ENCODE measurements at regions not wholly inside any gene's neighbourhood (a gene's known extent, or its start where the extent isn't known, plus 50 kb on each side); places are given as distances from the start of the nearest gene placed in this dataset.

DNA sequence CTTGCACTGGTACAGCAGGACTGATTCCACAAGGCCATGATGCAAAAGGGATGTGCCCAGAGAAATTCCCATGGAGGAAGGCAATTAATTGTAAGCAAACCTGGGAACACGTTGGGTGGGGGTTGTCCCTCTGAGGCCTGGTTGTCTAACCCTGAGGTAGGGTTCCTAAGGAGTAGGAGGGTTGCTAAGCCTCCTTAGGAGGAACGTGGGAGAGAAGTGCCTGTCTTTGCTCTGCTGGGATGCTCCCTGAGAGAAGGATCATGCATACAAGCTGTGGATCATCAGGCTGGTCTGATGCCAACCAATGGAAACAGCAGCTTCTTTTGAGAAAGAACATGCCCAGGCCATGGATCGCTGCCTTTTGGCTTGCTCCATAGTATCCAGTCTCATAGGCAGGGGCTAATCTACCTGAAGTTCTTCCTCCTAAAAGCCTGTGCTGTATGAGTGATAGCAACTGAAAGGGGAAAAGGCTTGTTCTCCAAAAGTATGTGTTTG lies 203.7 kb upstream of the NPVF start:
- DNase-seq (ENCODE audit: extremely low spot score) = no peak
- POLR2A ChIA-PET = no interaction called here
- CTCF ChIA-PET = no interaction called here
- TF ChIP-seq, protein P1, sequence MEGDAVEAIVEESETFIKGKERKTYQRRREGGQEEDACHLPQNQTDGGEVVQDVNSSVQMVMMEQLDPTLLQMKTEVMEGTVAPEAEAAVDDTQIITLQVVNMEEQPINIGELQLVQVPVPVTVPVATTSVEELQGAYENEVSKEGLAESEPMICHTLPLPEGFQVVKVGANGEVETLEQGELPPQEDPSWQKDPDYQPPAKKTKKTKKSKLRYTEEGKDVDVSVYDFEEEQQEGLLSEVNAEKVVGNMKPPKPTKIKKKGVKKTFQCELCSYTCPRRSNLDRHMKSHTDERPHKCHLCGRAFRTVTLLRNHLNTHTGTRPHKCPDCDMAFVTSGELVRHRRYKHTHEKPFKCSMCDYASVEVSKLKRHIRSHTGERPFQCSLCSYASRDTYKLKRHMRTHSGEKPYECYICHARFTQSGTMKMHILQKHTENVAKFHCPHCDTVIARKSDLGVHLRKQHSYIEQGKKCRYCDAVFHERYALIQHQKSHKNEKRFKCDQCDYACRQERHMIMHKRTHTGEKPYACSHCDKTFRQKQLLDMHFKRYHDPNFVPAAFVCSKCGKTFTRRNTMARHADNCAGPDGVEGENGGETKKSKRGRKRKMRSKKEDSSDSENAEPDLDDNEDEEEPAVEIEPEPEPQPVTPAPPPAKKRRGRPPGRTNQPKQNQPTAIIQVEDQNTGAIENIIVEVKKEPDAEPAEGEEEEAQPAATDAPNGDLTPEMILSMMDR (IDR thresholded peaks at IDR 0.05; ENCODE audit: control extremely low read depth, extremely low read depth, low read depth, missing control alignments) = no peak

DNA sequence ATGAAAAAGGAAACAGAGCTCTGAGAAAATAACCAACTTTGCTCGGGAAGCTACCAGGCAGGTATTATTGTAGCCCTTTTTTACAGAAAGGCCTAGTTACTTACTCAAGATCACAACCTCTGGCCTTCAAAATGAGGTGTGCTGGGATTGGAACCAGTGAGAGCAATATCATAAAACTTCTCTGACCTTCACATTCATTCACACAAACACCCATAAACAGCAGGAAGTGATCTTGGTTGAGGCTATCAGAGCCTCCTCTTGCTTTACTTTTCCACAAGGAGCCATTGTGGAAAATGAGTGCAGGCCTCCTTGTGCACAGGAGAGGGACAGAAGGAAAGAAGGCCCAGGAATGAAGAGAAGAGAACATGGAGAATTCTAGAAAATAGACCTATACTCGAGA lies 204.5 kb upstream of the NPVF start:
- ChIA-PET CTCF (interaction anchor here (0.7 kb wide), 1 partner anchor 216 kb away, joined by 3 read pairs; no protein-coding TSS in a partner anchor), POLR2A (no interaction called here)
- DNase-seq (ENCODE audit: extremely low spot score) = no peak
- TF ChIP-seq, protein P1 (IDR thresholded peaks at IDR 0.05; ENCODE audit: control extremely low read depth, extremely low read depth, low read depth, missing control alignments) = no peak

DNA sequence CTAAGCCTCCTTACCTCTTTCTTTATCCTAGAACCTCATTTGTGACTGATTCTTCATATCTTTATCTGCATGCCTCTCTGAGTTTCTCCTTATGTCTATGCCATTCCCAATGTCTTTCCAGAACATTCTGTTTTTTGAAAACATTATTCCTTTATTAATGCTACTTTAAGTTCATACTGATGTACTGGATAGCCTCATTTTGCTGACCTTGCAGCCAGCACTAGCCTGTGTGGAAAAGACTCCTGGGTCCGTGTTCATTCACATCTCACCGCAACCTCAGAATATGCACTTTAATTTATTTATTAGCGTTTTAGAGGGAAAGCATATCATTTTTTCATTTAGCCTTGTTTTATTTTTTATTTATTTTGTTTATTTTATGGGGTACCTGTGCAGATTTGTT lies 208.1 kb upstream of the NPVF start:
- TF ChIP-seq, protein P1 (IDR thresholded peaks at IDR 0.05; ENCODE audit: control extremely low read depth, extremely low read depth, low read depth, missing control alignments) = no peak
- DNase-seq (ENCODE audit: extremely low spot score) = no peak
- POLR2A ChIA-PET = no interaction called here
- CTCF ChIA-PET = no interaction called here

DNA sequence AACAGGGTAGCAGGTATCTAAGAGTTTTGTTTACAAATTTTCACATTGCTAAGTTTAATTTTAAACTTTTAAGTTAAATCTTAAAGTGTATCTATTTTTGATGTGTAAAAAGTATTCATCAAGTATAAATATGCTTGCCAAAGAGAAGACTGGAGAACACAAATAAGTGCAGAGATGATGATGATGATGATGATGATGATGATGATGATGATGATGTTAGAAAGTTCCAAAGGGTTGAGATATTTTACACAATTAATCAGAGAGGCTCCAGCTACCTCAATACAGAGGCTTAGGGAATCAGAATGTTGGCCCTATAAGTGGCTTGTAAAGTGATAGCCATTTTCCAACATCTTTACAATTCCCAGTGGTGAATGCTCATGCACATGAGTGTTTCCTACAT lies 209.0 kb upstream of the NPVF start:
- no peak for DNase-seq (ENCODE audit: extremely low spot score)
- ChIA-PET CTCF (no interaction called here), POLR2A (no interaction called here)
- TF ChIP-seq, protein P1 (IDR thresholded peaks at IDR 0.05; ENCODE audit: control extremely low read depth, extremely low read depth, low read depth, missing control alignments) = no peak

DNA sequence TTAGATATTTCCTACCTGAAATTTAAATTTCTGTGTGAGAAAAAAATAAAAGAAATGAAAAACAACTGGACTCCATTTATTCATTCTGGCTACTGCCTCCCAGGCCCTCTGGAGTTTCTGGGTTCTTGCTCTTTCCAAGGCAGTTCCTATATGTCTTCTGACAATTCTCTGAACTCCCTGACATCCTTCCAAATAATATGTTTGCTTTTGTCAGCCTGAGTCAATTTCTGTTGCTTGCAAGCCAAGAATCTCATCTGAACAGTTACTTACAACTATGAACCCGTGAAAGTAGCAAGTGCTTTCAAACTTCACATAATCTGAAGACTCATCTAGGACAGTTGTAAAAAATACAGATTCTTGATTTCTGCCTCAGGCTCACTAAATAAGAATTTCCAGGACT lies 216.7 kb upstream of the NPVF start:
- ChIA-PET POLR2A (no interaction called here), CTCF (interaction anchor here (1.1 to 2.5 kb wide), 2 partner anchors 9 to 14 kb away, joined by 3 to 7 read pairs; no protein-coding TSS in a partner anchor)
- TF ChIP-seq, protein P1 (IDR thresholded peaks at IDR 0.05; ENCODE audit: control extremely low read depth, extremely low read depth, low read depth, missing control alignments) = no peak
- no peak for DNase-seq (ENCODE audit: extremely low spot score)

DNA sequence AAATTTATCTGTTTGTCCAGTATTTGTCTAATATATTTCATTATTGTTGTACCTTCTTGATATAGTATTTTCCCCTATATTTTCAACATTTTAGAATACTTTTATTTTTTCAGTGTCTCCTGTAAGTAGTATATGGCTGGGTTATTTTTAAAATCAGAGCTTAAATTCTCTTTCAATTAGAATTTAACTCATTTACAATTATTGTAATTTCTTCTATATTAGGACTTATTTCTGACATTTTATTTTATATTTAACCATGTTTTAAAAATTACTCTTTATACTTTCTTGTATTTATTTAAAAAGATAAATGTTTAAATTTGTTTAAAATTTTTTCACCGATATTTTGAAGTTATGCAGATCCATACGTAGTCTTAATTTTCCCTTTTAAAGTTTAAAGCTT lies 220.0 kb upstream of the NPVF start:
- ChIA-PET POLR2A (no interaction called here), CTCF (no interaction called here)
- no peak for DNase-seq (ENCODE audit: extremely low spot score)
- TF ChIP-seq, protein P1 (IDR thresholded peaks at IDR 0.05; ENCODE audit: control extremely low read depth, extremely low read depth, low read depth, missing control alignments) = no peak

DNA sequence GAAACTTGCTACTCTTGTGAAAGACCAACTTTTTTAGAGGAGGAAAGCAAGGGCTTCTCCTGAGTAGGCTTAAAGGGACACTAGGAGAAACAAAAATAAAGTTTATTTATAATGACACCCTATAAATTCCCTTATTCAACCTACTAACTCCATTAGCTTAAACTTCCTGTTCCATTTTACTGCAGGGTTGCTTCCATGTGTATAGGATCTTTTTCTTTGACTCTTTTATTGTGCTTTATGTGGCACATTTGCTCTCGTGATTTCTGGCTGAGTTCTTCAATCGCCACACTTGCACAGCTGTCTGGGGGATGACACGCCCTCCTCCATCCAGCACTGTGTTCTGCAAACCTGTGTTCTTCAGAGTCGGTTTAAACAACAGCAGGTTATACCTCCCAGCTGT lies 225.7 kb upstream of the NPVF start:
- ChIA-PET POLR2A (no interaction called here), CTCF (interaction anchor here (0.8 to 1.5 kb wide), 4 partner anchors 9 to 112 kb away, joined by 3 read pairs; no protein-coding TSS in a partner anchor)
- TF ChIP-seq, protein P1 (IDR thresholded peaks at IDR 0.05; ENCODE audit: control extremely low read depth, extremely low read depth, low read depth, missing control alignments) = no peak
- no peak for DNase-seq (ENCODE audit: extremely low spot score)

Data from GM10248 (cell line).